Activated T-cell treated with anti-CD3 and anti-CD28 coated beads for 4 hours (primary cell): ENCODE measurements at regions not wholly inside any gene's neighbourhood (a gene's known extent, or its start where the extent isn't known, plus 50 kb on each side); places are given as distances from the start of the nearest gene placed in this dataset.
"Not testable (repeated sequence)": the region's sequence is repeated elsewhere in the genome, so short reads cannot be mapped to it uniquely, and the experiment has no call there.

ENCODE experiments used
- DNase-seq: peaks from one replicate; pipeline ENCODE4 v3.0.0-alpha.2; 2020

GRCh38 chr14:49105512-49105911 is 480.7 kb downstream of the RPS29 start:
- no peak for DNase-seq

GRCh38 chr14:49092345-49092744 is 493.8 kb downstream of the RPS29 start:
- no peak for DNase-seq

- DNase-seq = no peak
Measured at GRCh38 chr14:49089107-49089506, 497.1 kb downstream of the RPS29 start.

- DNase-seq = not testable (repeated sequence)
Measured at GRCh38 chr14:49073292-49073691, 512.9 kb downstream of the RPS29 start.

GRCh38 chr14:49058511-49058910 is 527.7 kb downstream of the RPS29 start:
- no peak for DNase-seq

GRCh38 chr14:49057838-49058510 is 528.2 kb downstream of the RPS29 start:
- DNase-seq = no peak

- DNase-seq = no peak
Measured at GRCh38 chr14:49056021-49056420, 530.2 kb downstream of the RPS29 start.

GRCh38 chr14:49052521-49052920 is 533.7 kb downstream of the RPS29 start:
- no peak for DNase-seq

- no peak for DNase-seq
Measured at GRCh38 chr14:49051328-49052060, 534.7 kb downstream of the RPS29 start.

GRCh38 chr14:49050822-49051221 is 535.4 kb downstream of the RPS29 start:
- DNase-seq = no peak

- no peak for DNase-seq
Measured at GRCh38 chr14:49049711-49050110, 536.5 kb downstream of the RPS29 start.

- DNase-seq = no peak
Measured at GRCh38 chr14:49044981-49045380, 541.2 kb downstream of the RPS29 start.

- no peak for DNase-seq
Measured at GRCh38 chr14:49036984-49037516, 549.1 kb downstream of the RPS29 start.

- DNase-seq = no peak
Measured at GRCh38 chr14:49036266-49036665, 549.9 kb downstream of the RPS29 start.

- no peak for DNase-seq
Measured at GRCh38 chr14:49033131-49033530, 553.0 kb downstream of the RPS29 start.

GRCh38 chr14:49031710-49032109 is 554.5 kb downstream of the RPS29 start:
- not testable (repeated sequence) for DNase-seq

- no peak for DNase-seq
Measured at GRCh38 chr14:49019467-49020115, 566.6 kb downstream of the RPS29 start.

GRCh38 chr14:49017447-49017846 is 568.7 kb downstream of the RPS29 start:
- no peak for DNase-seq

- no peak for DNase-seq
Measured at GRCh38 chr14:49016381-49016780, 569.8 kb downstream of the RPS29 start.

GRCh38 chr14:49014476-49014875 is 571.7 kb downstream of the RPS29 start:
- no peak for DNase-seq

- DNase-seq = no peak
Measured at GRCh38 chr14:49008363-49008762, 577.8 kb downstream of the RPS29 start.

- DNase-seq = no peak
Measured at GRCh38 chr14:48991141-48991540, 595.0 kb downstream of the RPS29 start.

- DNase-seq = no peak
Measured at GRCh38 chr14:48983351-48983888, 602.8 kb downstream of the RPS29 start.

GRCh38 chr14:48974994-48975393 is 611.2 kb downstream of the RPS29 start:
- DNase-seq = no peak
